ENCODE measurements at regions not wholly inside any gene's neighbourhood (a gene's known extent, or its start where the extent isn't known, plus 50 kb on each side); places are given as distances from the start of the nearest gene placed in this dataset.
"Not testable (repeated sequence)": the region's sequence is repeated elsewhere in the genome, so short reads cannot be mapped to it uniquely, and the experiment has no call there.

- no peak for DNase-seq
Measured at GRCh38 chr1:78250201-78250600, 204.4 kb downstream of the GIPC2 start.

GRCh38 chr1:78254517-78254916 is 208.8 kb downstream of the GIPC2 start:
- DNase-seq = no peak

- no peak for DNase-seq
Measured at GRCh38 chr1:78255383-78255782, 209.6 kb downstream of the GIPC2 start.

GRCh38 chr1:78255846-78256245 is 210.1 kb downstream of the GIPC2 start:
- no peak for DNase-seq

- DNase-seq = no peak
Measured at GRCh38 chr1:78263459-78263858, 217.7 kb downstream of the GIPC2 start.

GRCh38 chr1:78263946-78264345 is 218.2 kb downstream of the GIPC2 start:
- DNase-seq = no peak

- DNase-seq = no peak
Measured at GRCh38 chr1:78267513-78268218, 221.9 kb downstream of the GIPC2 start.

GRCh38 chr1:78269591-78269990 is 221.2 kb upstream of the PTGFR start:
- no peak for DNase-seq

- not testable (repeated sequence) for DNase-seq
Measured at GRCh38 chr1:78271423-78271822, 219.4 kb upstream of the PTGFR start.

- DNase-seq = no peak
Measured at GRCh38 chr1:78274814-78275213, 216.0 kb upstream of the PTGFR start.

GRCh38 chr1:78275456-78275855 is 215.3 kb upstream of the PTGFR start:
- DNase-seq = no peak

- no peak for DNase-seq
Measured at GRCh38 chr1:78275906-78276685, 214.7 kb upstream of the PTGFR start.

- no peak for DNase-seq
Measured at GRCh38 chr1:78277253-78277652, 213.5 kb upstream of the PTGFR start.

- no peak for DNase-seq
Measured at GRCh38 chr1:78279051-78279450, 211.7 kb upstream of the PTGFR start.

- DNase-seq = no peak
Measured at GRCh38 chr1:78280626-78281025, 210.1 kb upstream of the PTGFR start.

GRCh38 chr1:78281580-78281979 is 209.2 kb upstream of the PTGFR start:
- no peak for DNase-seq

- DNase-seq = no peak
Measured at GRCh38 chr1:78283691-78284090, 207.1 kb upstream of the PTGFR start.

GRCh38 chr1:78284354-78284753 is 206.4 kb upstream of the PTGFR start:
- DNase-seq = no peak

GRCh38 chr1:78286686-78287085 is 204.1 kb upstream of the PTGFR start:
- no peak for DNase-seq

- no peak for DNase-seq
Measured at GRCh38 chr1:78289603-78290002, 201.2 kb upstream of the PTGFR start.

- DNase-seq = no peak
Measured at GRCh38 chr1:78291418-78291817, 199.4 kb upstream of the PTGFR start.

GRCh38 chr1:78291872-78292271 is 198.9 kb upstream of the PTGFR start:
- DNase-seq = no peak

- DNase-seq = no peak
Measured at GRCh38 chr1:78292361-78292760, 198.4 kb upstream of the PTGFR start.

- DNase-seq = no peak
Measured at GRCh38 chr1:78297836-78298235, 192.9 kb upstream of the PTGFR start.

GRCh38 chr1:78298349-78298748 is 192.4 kb upstream of the PTGFR start:
- DNase-seq = no peak
